Vagina (tissue), 2 donors: ENCODE measurements at regions not wholly inside any gene's neighbourhood (a gene's known extent, or its start where the extent isn't known, plus 50 kb on each side); places are given as distances from the start of the nearest gene placed in this dataset.

Experiments
- POLR2A ChIP-seq, 2 donors: fragments of 450-650 bp; IDR thresholded peaks; one replicate each; pipeline ENCODE4 v1.6.1; 2017; ENCODE audit warnings: antibody characterized with exemption in 2 of 2, mild to moderate bottlenecking in 2 of 2, moderate library complexity in 2 of 2
- POLR2AphosphoS5 ChIP-seq, 2 donors: sonication (generic); formaldehyde crosslinking; IDR thresholded peaks; one replicate each; pipeline ENCODE4 v1.9.0; 2017; ENCODE audit warnings: antibody characterized with exemption in 2 of 2, mild to moderate bottlenecking in 2 of 2, low read depth in 1 of 2; ENCODE audit not compliant: insufficient read depth in 1 of 2
- TF ChIP-seq, protein P1 (sequence below), 3 experiments: fragments of 450-650 bp in 2 of 3; fragments of 200-600 bp in 1 of 3; sonication (generic) in 1 of 3; IDR thresholded peaks; one replicate each; pipeline ENCODE4 v1.5.1; 2017 to 2019; ENCODE audit warnings: antibody characterized with exemption in 3 of 3, mild to moderate bottlenecking in 2 of 3, moderate library complexity in 2 of 3

DNA sequence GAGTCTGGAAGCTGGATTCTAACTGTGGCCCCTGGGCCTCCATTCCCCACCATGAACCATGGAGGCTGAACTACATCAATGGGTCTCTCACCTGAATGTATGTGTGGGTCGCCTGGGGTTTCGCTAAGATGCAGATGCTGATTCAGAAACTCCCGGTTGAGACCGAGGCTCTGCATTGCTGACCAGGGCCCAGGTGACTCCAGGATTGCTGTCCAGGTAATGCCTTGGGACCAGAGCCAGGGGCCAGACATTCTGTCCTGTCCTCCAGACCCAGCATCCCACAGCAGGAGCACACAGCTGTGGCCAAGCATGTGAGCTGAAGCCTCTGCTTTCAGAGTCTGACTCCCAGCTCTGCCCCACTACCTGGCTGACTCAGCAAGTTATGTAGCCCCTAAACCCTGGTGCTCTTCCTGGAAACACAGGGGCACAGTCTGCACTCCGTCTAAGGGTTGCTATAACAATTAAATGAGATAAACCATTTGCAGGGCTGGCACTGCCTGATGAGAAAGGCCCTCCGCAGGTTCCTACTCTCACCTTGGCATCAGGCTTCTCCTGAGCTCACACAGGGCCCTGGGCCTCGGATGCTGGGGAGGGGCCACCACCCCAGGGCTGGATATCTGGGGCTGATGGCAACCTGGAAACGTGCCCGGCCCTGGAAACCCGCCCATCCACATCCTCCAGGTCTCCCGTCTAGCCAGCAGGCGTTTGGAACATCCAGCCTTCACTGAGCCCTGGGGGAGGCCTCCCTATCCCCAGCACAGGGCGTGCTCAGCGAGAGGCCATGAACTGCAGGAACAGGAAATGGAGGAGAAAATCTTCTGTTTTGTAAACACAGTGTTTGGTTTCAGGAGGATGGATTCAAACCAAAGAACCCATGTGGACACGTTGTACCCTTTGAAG is 175.7 kb downstream of the DLL1 start:
- TF ChIP-seq, protein P1, sequence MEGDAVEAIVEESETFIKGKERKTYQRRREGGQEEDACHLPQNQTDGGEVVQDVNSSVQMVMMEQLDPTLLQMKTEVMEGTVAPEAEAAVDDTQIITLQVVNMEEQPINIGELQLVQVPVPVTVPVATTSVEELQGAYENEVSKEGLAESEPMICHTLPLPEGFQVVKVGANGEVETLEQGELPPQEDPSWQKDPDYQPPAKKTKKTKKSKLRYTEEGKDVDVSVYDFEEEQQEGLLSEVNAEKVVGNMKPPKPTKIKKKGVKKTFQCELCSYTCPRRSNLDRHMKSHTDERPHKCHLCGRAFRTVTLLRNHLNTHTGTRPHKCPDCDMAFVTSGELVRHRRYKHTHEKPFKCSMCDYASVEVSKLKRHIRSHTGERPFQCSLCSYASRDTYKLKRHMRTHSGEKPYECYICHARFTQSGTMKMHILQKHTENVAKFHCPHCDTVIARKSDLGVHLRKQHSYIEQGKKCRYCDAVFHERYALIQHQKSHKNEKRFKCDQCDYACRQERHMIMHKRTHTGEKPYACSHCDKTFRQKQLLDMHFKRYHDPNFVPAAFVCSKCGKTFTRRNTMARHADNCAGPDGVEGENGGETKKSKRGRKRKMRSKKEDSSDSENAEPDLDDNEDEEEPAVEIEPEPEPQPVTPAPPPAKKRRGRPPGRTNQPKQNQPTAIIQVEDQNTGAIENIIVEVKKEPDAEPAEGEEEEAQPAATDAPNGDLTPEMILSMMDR (IDR thresholded peaks at IDR 0.05) = no peak
- no peak for TF ChIP-seq POLR2A (IDR thresholded peaks at IDR 0.05)
- peak in 1 of 2 donors; percentile 69 for TF ChIP-seq POLR2AphosphoS5 (IDR thresholded peaks at IDR 0.05; ENCODE audit: insufficient read depth in 1 of 2, low read depth in 1 of 2)
